BE2C (cell line): ENCODE measurements at regions not wholly inside any gene's neighbourhood (a gene's known extent, or its start where the extent isn't known, plus 50 kb on each side); places are given as distances from the start of the nearest gene placed in this dataset.

Experiments used
- DNase-seq: peaks from one replicate; pipeline ENCODE4 v3.0.0-alpha.2; 2020
- H3K27me3 ChIP-seq: fragments of 250-450 bp; sonication (Bioruptor Pico); 2 replicates; pipeline ENCODE4 v1.5.1; 2020; ENCODE audit warnings: mild to moderate bottlenecking
- H3K36me3 ChIP-seq: fragments of 250-450 bp; sonication (Bioruptor Pico); 2 replicates; pipeline ENCODE4 v1.5.1; 2020; ENCODE audit warnings: mild to moderate bottlenecking
- H3K4me1 ChIP-seq: fragments of 250-450 bp; sonication (Bioruptor Pico); 2 replicates; pipeline ENCODE4 v1.5.1; 2020
- H3K4me3 ChIP-seq: 2 replicates; pipeline ENCODE4 v1.5.1; 2011; ENCODE audit warnings: low read depth, low read length
- H3K9me3 ChIP-seq: fragments of 250-450 bp; sonication (Bioruptor Pico); 2 replicates; pipeline ENCODE4 v1.5.1; 2020
- CTCF ChIP-seq: IDR thresholded peaks from 2 replicates; pipeline ENCODE4 v1.5.1; 2012; ENCODE audit warnings: mild to moderate bottlenecking, low read depth, low read length

GRCh38 chr18:28338316-28338715 lies 161.4 kb upstream of the CDH2 start:
- Histone ChIP-seq H3K4me1 (no peaks in the 10 kb centered on the region), H3K36me3 (no peaks in the 10 kb centered on the region), H3K9me3 (no peaks in the 10 kb centered on the region), H3K4me3 (no peak overlapping the region), H3K27me3 (no peaks in the 10 kb centered on the region)
- DNase-seq: no peak
- TF ChIP-seq CTCF: no peak

- no peaks in the 10 kb centered on the region for H3K4me1 ChIP-seq
- DNase-seq: no peak
- no peaks in the 10 kb centered on the region for H3K36me3 ChIP-seq
- no peaks in the 10 kb centered on the region for H3K27me3 ChIP-seq
- no peak for TF ChIP-seq CTCF
- H3K4me3 ChIP-seq: no peak overlapping the region
- no peaks in the 10 kb centered on the region for H3K9me3 ChIP-seq
Observed at GRCh38 chr18:28334516-28334915, 157.6 kb upstream of the CDH2 start.

GRCh38 chr18:28332071-28332470 lies 155.1 kb upstream of the CDH2 start:
- no peak for DNase-seq
- no peaks in the 10 kb centered on the region for H3K27me3 ChIP-seq
- no peaks in the 10 kb centered on the region for H3K9me3 ChIP-seq
- no peak overlapping the region for H3K4me3 ChIP-seq
- no peak for TF ChIP-seq CTCF
- no peaks in the 10 kb centered on the region for H3K36me3 ChIP-seq
- no peaks in the 10 kb centered on the region for H3K4me1 ChIP-seq

GRCh38 chr18:28331551-28331950 lies 154.6 kb upstream of the CDH2 start:
- DNase-seq: no peak
- Histone ChIP-seq H3K4me3 (no peak overlapping the region), H3K27me3 (no peaks in the 10 kb centered on the region), H3K4me1 (no peaks in the 10 kb centered on the region), H3K9me3 (no peaks in the 10 kb centered on the region), H3K36me3 (no peaks in the 10 kb centered on the region)
- no peak for TF ChIP-seq CTCF

- TF ChIP-seq CTCF: no peak
- H3K27me3 ChIP-seq: no peaks in the 10 kb centered on the region
- H3K4me1 ChIP-seq: no peaks in the 10 kb centered on the region
- no peaks in the 10 kb centered on the region for H3K9me3 ChIP-seq
- H3K36me3 ChIP-seq: no peaks in the 10 kb centered on the region
- H3K4me3 ChIP-seq: no peak overlapping the region
- no peak for DNase-seq
Observed at GRCh38 chr18:28313602-28314001, 136.7 kb upstream of the CDH2 start.

- no peak for TF ChIP-seq CTCF
- H3K27me3 ChIP-seq: no peaks in the 10 kb centered on the region
Observed at GRCh38 chr18:28288784-28289183, 111.9 kb upstream of the CDH2 start.

More at GRCh38 chr18:28288784-28289183, 111.9 kb upstream of the CDH2 start:
- DNase-seq: no peak
- H3K9me3 ChIP-seq: no peaks in the 10 kb centered on the region
- no peaks in the 10 kb centered on the region for H3K4me1 ChIP-seq
- H3K4me3 ChIP-seq: no peak overlapping the region
- H3K36me3 ChIP-seq: no peaks in the 10 kb centered on the region
